HL-60 (cell line): ENCODE measurements at regions not wholly inside any gene's neighbourhood (a gene's known extent, or its start where the extent isn't known, plus 50 kb on each side); places are given as distances from the start of the nearest gene placed in this dataset.

Experiments used
- DNase-seq, 2 experiments: peaks; one replicate each; pipeline ENCODE4 v3.0.0-alpha.2; 2010 to 2020; ENCODE audit warnings: low read depth in 1 of 2, low spot score in 1 of 2
- H3K27ac ChIP-seq: fragments of 250-450 bp; sonication (Bioruptor Pico); replicated peaks from 2 replicates; pipeline ENCODE4 v1.5.1; 2020; ENCODE audit warnings: mild to moderate bottlenecking, moderate library complexity
- H3K27me3 ChIP-seq: fragments of 250-450 bp; sonication (Bioruptor Pico); 2 replicates; pipeline ENCODE4 v1.5.1; 2021; ENCODE audit warnings: mild to moderate bottlenecking, moderate library complexity; ENCODE audit not compliant: insufficient read depth, poor library complexity, severe bottlenecking
- H3K4me3 ChIP-seq: replicated peaks from 2 replicates; pipeline ENCODE4 v1.5.1; 2011; ENCODE audit warnings: mild to moderate bottlenecking, control low read depth, low read length; ENCODE audit not compliant: insufficient read depth
- CTCF ChIP-seq: IDR thresholded peaks from one replicate; pipeline ENCODE4 v1.5.1; 2011; ENCODE audit warnings: low read length, control low read depth, inconsistent platforms; ENCODE audit not compliant: insufficient read depth
- GABPA ChIP-seq: IDR thresholded peaks from 2 replicates; pipeline ENCODE4 v1.6.1; 2012; ENCODE audit warnings: low read depth
- POLR2AphosphoS5 ChIP-seq: IDR thresholded peaks from 2 replicates; pipeline ENCODE4 v1.6.1; 2012; ENCODE audit warnings: low read depth
- REST ChIP-seq: IDR thresholded peaks from 2 replicates; pipeline ENCODE4 v1.6.1; 2012; ENCODE audit warnings: low read depth; ENCODE audit not compliant: insufficient replicate concordance
- SPI1 ChIP-seq: IDR thresholded peaks from 2 replicates; pipeline ENCODE4 v1.6.1; 2012; ENCODE audit warnings: low read depth, mild to moderate bottlenecking, borderline replicate concordance

GRCh38 chr2:205850611-205851010, 168.3 kb downstream of the NRP2 start:
- no peak overlapping the region for H3K27ac ChIP-seq
- DNase-seq = no peak
- TF ChIP-seq CTCF (no peak), SPI1 (no peak)
- H3K4me3 ChIP-seq = no peak overlapping the region
- no peaks in the 10 kb centered on the region for H3K27me3 ChIP-seq

GRCh38 chr2:205850132-205850531, 167.8 kb downstream of the NRP2 start:
- no peak for TF ChIP-seq CTCF
- TF ChIP-seq REST = no peak
- TF ChIP-seq POLR2AphosphoS5 = no peak
- no peak for TF ChIP-seq GABPA
- TF ChIP-seq SPI1 = no peak
- no peak for DNase-seq
- no peak overlapping the region for H3K27ac ChIP-seq
- H3K4me3 ChIP-seq = no peak overlapping the region
- H3K27me3 ChIP-seq = no peaks in the 10 kb centered on the region

GRCh38 chr2:205849136-205849535, 166.8 kb downstream of the NRP2 start:
- H3K27ac ChIP-seq = no peak overlapping the region
- no peak for DNase-seq
- no peak overlapping the region for H3K4me3 ChIP-seq
- no peaks in the 10 kb centered on the region for H3K27me3 ChIP-seq
- TF ChIP-seq REST (no peak), POLR2AphosphoS5 (no peak), GABPA (no peak), SPI1 (no peak), CTCF (no peak)

GRCh38 chr2:205848601-205849000, 166.3 kb downstream of the NRP2 start:
- Histone ChIP-seq H3K27me3 (no peaks in the 10 kb centered on the region), H3K4me3 (no peak overlapping the region), H3K27ac (no peak overlapping the region)
- TF ChIP-seq SPI1 (no peak), CTCF (no peak), REST (no peak), GABPA (no peak), POLR2AphosphoS5 (no peak)
- DNase-seq = no peak
